IPS-18c (cell line): ENCODE measurements at regions not wholly inside any gene's neighbourhood (a gene's known extent, or its start where the extent isn't known, plus 50 kb on each side); places are given as distances from the start of the nearest gene placed in this dataset.
"Not testable (repeated sequence)": the region's sequence is repeated elsewhere in the genome, so short reads cannot be mapped to it uniquely, and the experiment has no call there.

ENCODE experiments used
- H3K4me3 ChIP-seq: 2 replicates; pipeline ENCODE4 v1.7.0; 2013; ENCODE audit warnings: low read depth, mild to moderate bottlenecking, low read length, moderate library complexity; ENCODE audit not compliant: insufficient read depth
- H3K9me3 ChIP-seq: one replicate; pipeline ENCODE4 v1.6.1; 2013; ENCODE audit warnings: mild to moderate bottlenecking, low read length, moderate library complexity; ENCODE audit not compliant: control insufficient read depth, insufficient read depth

DNA sequence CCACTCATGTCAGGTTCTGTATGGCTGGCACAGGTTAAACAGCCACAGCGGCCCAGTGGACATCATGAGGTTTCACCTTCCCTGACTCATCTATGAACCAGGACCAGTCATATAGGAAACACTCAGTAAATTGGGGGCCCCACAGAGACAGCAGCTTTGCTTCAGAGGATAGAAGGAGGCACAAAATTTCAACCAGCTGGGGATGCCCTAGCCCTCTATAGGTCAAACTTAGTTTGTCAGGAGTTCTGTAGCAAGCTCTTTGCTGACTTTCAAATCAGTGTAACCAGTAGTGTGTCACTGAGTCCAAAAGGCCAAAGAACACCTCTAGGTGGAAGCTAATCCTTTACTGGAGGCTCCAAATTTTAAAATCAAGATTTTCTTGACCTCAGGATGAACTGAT lies 4157.8 kb upstream of the TPTE start:
- not testable (repeated sequence) for H3K9me3 ChIP-seq, H3K4me3 ChIP-seq

DNA sequence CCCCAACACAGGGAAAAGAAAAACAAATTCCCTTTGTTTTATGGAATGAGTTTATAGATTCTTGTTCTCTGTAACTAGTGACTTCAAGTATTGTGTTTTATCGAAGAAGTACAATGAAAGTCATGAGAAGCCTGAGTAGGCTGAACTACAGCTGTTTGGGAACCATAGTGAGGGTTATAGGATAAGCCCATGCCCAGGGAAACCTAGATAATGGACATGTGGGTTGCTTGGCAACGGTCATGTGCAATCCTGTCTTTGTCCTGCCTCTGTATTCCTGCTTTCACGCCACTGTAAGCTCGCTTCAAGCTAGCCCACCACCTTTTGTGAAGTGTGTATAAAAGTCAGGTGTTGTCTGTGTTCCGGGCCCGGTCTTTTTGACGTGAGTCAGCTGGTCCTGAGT lies 4152.6 kb upstream of the TPTE start:
- peak overlapping the region; percentile 42; the same call in 1 of the 2 replicates for H3K4me3 ChIP-seq
- H3K9me3 ChIP-seq = not testable (repeated sequence)

DNA sequence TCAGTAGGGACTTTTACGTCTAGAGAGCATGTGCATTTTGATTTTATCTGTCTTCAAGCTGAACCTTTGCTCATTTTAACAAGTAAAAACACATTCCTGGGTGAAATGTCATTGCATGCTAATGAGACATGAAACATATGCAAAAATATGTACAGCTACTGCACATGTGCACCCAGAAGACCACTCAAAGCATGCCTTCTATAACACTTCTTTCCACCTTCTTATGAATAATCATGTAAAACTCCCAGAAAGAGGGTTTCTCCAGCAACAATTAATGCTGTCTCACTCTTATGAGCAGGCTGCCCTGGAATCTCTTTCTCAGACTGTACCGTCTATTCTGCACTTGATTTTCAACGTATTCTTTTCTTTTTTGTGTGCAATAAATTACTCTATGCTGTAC lies 4148.1 kb upstream of the TPTE start:
- not testable (repeated sequence) for H3K9me3 ChIP-seq, H3K4me3 ChIP-seq

DNA sequence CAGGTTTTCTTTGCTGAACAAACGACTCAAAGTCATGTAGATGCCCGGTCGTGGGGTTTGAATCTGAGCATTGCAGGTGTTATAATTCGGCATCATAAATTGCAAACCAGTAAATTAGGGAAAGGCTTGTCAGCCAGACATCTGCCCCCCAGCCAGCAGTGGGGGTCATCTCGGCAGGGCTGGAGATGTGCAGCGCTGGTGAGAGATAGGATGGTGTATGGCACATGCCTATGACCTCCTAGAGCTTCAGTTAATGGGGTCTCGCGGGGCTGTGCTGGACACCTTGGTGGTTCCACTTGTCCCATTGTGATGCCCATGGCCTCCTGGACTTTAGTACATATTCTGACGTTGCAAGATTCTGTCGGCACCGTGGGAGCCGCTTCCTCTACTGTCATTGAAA lies 4147.2 kb upstream of the TPTE start:
- not testable (repeated sequence) for H3K9me3 ChIP-seq, H3K4me3 ChIP-seq

DNA sequence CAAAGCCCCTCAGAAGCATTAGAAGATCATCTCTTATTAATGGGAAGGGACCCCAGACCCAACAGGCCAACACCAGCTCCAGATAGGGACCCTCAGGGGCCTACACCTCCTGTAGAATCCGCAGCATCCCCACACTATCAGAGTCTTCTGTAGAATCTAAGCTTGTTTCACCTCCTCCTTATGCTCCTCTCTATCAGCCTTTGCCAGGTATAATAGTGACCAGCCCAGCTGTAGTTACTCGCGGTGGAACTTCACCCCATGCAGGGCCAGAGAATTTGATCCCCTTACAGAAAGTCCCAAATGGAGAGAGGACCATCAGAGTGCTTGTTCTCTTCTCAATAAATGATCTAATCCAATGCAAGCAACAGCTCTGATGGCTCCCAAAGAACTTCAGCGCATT lies 4146.5 kb upstream of the TPTE start:
- H3K4me3 ChIP-seq, H3K9me3 ChIP-seq: not testable (repeated sequence)

DNA sequence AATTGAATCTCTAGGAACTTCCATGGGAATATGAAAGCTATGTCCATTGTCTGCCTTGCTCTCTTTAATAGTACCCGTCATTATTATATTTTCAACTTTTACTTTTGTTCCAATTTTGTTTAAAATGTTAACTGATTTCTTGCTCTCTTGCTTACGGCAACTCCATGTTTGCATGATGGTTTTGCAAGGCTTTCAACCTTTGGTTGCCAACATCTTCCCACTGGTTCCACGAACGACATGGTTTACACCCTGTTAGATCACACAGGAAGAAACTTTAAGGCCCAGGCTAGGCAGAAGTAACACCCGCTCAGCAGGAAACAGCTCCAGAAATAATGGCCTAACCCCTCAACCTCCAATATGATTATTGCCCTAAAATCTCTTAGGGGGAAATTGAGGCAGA lies 4145.6 kb upstream of the TPTE start:
- not testable (repeated sequence) for H3K4me3 ChIP-seq, H3K9me3 ChIP-seq

DNA sequence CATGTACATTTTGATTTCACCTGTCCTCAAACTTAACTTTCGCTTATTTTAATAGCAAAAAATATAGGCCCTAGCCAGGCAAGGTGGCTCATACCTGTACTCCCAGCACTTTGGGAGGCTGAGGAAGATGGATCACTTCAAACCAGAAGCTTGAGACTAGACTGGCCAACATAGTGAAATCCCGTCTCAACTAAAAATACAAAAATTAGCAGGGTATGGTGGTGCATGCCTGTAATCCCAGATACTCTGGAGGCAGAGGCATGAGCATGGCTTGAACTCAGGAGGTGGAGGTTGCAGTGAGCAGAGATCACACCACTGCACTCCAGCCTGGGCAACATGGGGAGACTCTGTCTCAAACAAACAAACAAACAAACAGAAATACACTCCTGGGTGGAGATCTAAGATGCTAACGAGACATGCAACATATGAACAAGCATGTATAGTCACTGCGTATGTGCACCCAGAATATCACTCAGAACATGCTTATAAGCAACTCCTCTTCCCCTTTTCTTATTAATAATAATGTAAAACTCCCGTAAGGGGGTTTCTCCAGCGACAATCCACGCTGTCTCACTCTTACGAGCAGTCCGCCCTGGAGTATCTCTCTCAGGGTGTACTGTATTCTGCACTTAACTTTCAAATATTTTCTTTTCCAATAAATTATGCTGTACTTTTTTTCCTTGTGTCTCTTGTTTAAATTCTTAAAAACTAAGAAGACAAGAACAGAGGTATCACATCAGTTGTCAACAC lies 4144.9 kb upstream of the TPTE start:
- H3K9me3 ChIP-seq, H3K4me3 ChIP-seq: not testable (repeated sequence)
